ENCODE measurements at regions not wholly inside any gene's neighbourhood (a gene's known extent, or its start where the extent isn't known, plus 50 kb on each side); places are given as distances from the start of the nearest gene placed in this dataset.

DNA sequence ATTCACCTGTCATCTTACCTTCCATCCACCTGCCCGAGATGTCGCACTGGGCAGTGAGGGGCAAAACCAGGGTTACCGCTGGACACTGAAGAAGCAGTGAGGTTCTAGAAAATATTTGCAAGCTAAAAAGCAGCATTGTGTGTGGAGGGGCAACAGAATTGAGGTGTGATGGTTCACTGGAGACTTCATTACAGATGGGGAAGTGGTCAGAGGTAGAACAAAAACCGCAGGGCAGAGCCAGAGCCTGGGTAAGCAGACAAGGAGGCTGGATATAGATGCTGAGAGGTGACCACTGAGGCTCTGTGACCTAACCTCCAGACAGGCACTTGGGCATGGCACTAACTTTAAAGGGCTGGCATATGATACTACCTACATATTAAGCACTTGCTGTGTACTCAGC is 363.9 kb upstream of the PROX1 start:
- no peak overlapping the region for H3K18ac ChIP-seq (ENCODE audit: low read depth, low read length)
- no peak overlapping the region for H2BK120ac ChIP-seq (ENCODE audit: low read depth, low read length)
- DNase-seq, result no peak
- no peak overlapping the region for H4K5ac ChIP-seq (ENCODE audit: low read depth, low read length)
- H4K20me1 ChIP-seq (ENCODE audit: insufficient read depth, low read length), result no peaks in the 10 kb centered on the region
- no peak overlapping the region for H2BK5ac ChIP-seq (ENCODE audit: low read depth, low read length, poor library complexity, severe bottlenecking)
- no peak overlapping the region for H2AK9ac ChIP-seq (replicated peaks; ENCODE audit: low read depth, low read length, poor library complexity)
- no peak overlapping the region for H3K4ac ChIP-seq (ENCODE audit: low read depth, low read length)
- H3K9ac ChIP-seq (ENCODE audit: low read depth, low read length), result no peak overlapping the region
- no peak overlapping the region for H2BK15ac ChIP-seq (ENCODE audit: low read depth, low read length)
- no peaks in the 10 kb centered on the region for H3K4me1 ChIP-seq (ENCODE audit: control insufficient read depth, insufficient read depth, low read length)
- H2AK5ac ChIP-seq (ENCODE audit: low read depth, low read length), result no peak overlapping the region
- no peak overlapping the region for H3K56ac ChIP-seq (ENCODE audit: extremely low read depth, insufficient read depth, low read length)
- H3K4me2 ChIP-seq (ENCODE audit: low read depth, low read length), result no peak overlapping the region
- in situ Hi-C loops (cut with MboI; ENCODE audit: low sequenced_read_pairs) (no loop called here), intact Hi-C loops (cut with micrococcal nuclease) (no loop called here), dilution Hi-C loops (cut with HindIII; ENCODE audit: low sequenced_read_pairs, unreplicated experiment) (no loop called here)
- TF ChIP-seq RAD21 (IDR thresholded peaks at IDR 0.05; ENCODE audit: low read length), result no peak
- TF ChIP-seq BHLHE40 (IDR thresholded peaks at IDR 0.05; ENCODE audit: low read depth, low read length), result no peak
- no peak for TF ChIP-seq MXI1 (IDR thresholded peaks at IDR 0.05; ENCODE audit: borderline replicate concordance, low read depth, low read length)
- no peak for TF ChIP-seq RFX5 (IDR thresholded peaks at IDR 0.05; ENCODE audit: low read depth, low read length)
- TF ChIP-seq, protein P1, sequence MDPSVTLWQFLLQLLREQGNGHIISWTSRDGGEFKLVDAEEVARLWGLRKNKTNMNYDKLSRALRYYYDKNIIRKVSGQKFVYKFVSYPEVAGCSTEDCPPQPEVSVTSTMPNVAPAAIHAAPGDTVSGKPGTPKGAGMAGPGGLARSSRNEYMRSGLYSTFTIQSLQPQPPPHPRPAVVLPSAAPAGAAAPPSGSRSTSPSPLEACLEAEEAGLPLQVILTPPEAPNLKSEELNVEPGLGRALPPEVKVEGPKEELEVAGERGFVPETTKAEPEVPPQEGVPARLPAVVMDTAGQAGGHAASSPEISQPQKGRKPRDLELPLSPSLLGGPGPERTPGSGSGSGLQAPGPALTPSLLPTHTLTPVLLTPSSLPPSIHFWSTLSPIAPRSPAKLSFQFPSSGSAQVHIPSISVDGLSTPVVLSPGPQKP (IDR thresholded peaks at IDR 0.05; ENCODE audit: borderline replicate concordance, low read depth, low read length), result no peak
- TF ChIP-seq CHD1 (IDR thresholded peaks at IDR 0.05; ENCODE audit: low read depth, low read length), result no peak
- TF ChIP-seq FOS (IDR thresholded peaks at IDR 0.05; ENCODE audit: low read depth, low read length), result no peak
- TF ChIP-seq, protein P2, sequence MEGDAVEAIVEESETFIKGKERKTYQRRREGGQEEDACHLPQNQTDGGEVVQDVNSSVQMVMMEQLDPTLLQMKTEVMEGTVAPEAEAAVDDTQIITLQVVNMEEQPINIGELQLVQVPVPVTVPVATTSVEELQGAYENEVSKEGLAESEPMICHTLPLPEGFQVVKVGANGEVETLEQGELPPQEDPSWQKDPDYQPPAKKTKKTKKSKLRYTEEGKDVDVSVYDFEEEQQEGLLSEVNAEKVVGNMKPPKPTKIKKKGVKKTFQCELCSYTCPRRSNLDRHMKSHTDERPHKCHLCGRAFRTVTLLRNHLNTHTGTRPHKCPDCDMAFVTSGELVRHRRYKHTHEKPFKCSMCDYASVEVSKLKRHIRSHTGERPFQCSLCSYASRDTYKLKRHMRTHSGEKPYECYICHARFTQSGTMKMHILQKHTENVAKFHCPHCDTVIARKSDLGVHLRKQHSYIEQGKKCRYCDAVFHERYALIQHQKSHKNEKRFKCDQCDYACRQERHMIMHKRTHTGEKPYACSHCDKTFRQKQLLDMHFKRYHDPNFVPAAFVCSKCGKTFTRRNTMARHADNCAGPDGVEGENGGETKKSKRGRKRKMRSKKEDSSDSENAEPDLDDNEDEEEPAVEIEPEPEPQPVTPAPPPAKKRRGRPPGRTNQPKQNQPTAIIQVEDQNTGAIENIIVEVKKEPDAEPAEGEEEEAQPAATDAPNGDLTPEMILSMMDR (conservative IDR thresholded peaks at IDR 0.05; ENCODE audit: low read depth, low read length), result no peak
- TF ChIP-seq NFE2L2 (IDR thresholded peaks at IDR 0.05; ENCODE audit: low read depth, low read length), result no peak
- TF ChIP-seq SMC3 (IDR thresholded peaks at IDR 0.05; ENCODE audit: low read depth, low read length), result no peak
- no peak for TF ChIP-seq MAZ (IDR thresholded peaks at IDR 0.05; ENCODE audit: borderline replicate concordance, low read depth, low read length)
- TF ChIP-seq, protein P3, sequence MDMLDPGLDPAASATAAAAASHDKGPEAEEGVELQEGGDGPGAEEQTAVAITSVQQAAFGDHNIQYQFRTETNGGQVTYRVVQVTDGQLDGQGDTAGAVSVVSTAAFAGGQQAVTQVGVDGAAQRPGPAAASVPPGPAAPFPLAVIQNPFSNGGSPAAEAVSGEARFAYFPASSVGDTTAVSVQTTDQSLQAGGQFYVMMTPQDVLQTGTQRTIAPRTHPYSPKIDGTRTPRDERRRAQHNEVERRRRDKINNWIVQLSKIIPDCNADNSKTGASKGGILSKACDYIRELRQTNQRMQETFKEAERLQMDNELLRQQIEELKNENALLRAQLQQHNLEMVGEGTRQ (IDR thresholded peaks at IDR 0.05; ENCODE audit: low read depth, low read length), result no peak
- no peak for TF ChIP-seq POLR2A (IDR thresholded peaks at IDR 0.05; ENCODE audit: low read depth, low read length)
- no peak overlapping the region for H3K14ac ChIP-seq (replicated peaks; ENCODE audit: low read depth, low read length)
- no peaks in the 10 kb centered on the region for H3K79me1 ChIP-seq (ENCODE audit: low read depth in 1 of 2, low read length in 2 of 2)
- H3K23ac ChIP-seq (ENCODE audit: low read depth, low read length), result no peak overlapping the region
- no TSS peak for BruUV-seq (replicated peaks)
- no peak for ATAC-seq (ENCODE audit: low read depth)
- no peak overlapping the region for H4K8ac ChIP-seq (ENCODE audit: low read depth in 2 of 2, low read length in 2 of 2)
- no peak overlapping the region for H2BK20ac ChIP-seq (ENCODE audit: low read depth, low read length)
- ChIA-PET POLR2A (ENCODE audit: unreplicated experiment) (no interaction called here), CTCF (no interaction called here)
- H4K91ac ChIP-seq (ENCODE audit: insufficient read depth, low read depth, low read length), result no peak overlapping the region
- WGBS, 2 experiments (ENCODE audit: extremely low coverage in 2 of 2, insufficient read length in 1 of 2), result no CpG with 5 or more reads among the region's 4 CpGs
- H3K9me3 ChIP-seq (ENCODE audit: control insufficient read depth, insufficient read depth, low read length), result peaks cover 16% of the 10 kb centered on the region
- no peaks in the 10 kb centered on the region for H3K36me3 ChIP-seq (ENCODE audit: control insufficient read depth, insufficient read depth, low read length)
- no peak overlapping the region for H2AFZ ChIP-seq (replicated peaks; ENCODE audit: low read length, poor library complexity)
- H3K9me1 ChIP-seq (ENCODE audit: insufficient read depth, low read length), result no peaks in the 10 kb centered on the region
- H3K4me3 ChIP-seq (ENCODE audit: insufficient read depth, low read depth, low read length), result no peak overlapping the region
- no peaks in the 10 kb centered on the region for H3K27me3 ChIP-seq (ENCODE audit: control insufficient read depth, insufficient read depth, low read length)
- no peak overlapping the region for H3K27ac ChIP-seq (ENCODE audit: insufficient read depth, low read length)

Measured in IMR-90 (cell line).